Right atrium auricular region (tissue), 2 donors: ENCODE measurements at regions not wholly inside any gene's neighbourhood (a gene's known extent, or its start where the extent isn't known, plus 50 kb on each side); places are given as distances from the start of the nearest gene placed in this dataset.

Experiments
- DNase-seq: peaks from one replicate; pipeline ENCODE4 v3.0.0-alpha.2; 2019; ENCODE audit warnings: low spot score
- H3K27ac ChIP-seq, 2 donors: fragments of 200-600 bp; sonication (generic); 1 replicate in 1 of 2; 2 replicates in 1 of 2; pipeline ENCODE4 v1.5.1; 2016 to 2019
- H3K27me3 ChIP-seq, 2 donors: fragments of 200-600 bp; sonication (generic); one replicate each; pipeline versions ENCODE4 v1.5.1 to v1.6.0; 2017 to 2019
- H3K36me3 ChIP-seq: fragments of 200-600 bp; sonication (generic); one replicate; pipeline ENCODE4 v1.5.1; 2016
- H3K4me1 ChIP-seq, 2 donors: fragments of 200-600 bp; sonication (generic); one replicate each; pipeline versions ENCODE4 v1.5.1 to v1.6.0; 2017 to 2019
- H3K4me3 ChIP-seq, 2 donors: fragments of 200-600 bp; sonication (generic); 1 replicate in 1 of 2; 2 replicates in 1 of 2; pipeline ENCODE4 v1.5.1; 2017 to 2019; ENCODE audit warnings: mild to moderate bottlenecking in 1 of 2, moderate library complexity in 1 of 2
- H3K9me3 ChIP-seq, 2 donors: fragments of 200-600 bp; sonication (generic); one replicate each; pipeline ENCODE4 v1.5.1; 2019
- CTCF ChIP-seq, 2 donors: fragments of 200-600 bp; sonication (generic); IDR thresholded peaks; one replicate each; pipeline ENCODE4 v1.5.1; 2019; ENCODE audit warnings: antibody characterized with exemption in 2 of 2

GRCh38 chr15:38154255-38154654, 98.4 kb upstream of the SPRED1 start:
- DNase-seq, result no peak
- no peak overlapping the region for H3K27ac ChIP-seq
- no peak for TF ChIP-seq CTCF (IDR thresholded peaks at IDR 0.05)
- H3K9me3 ChIP-seq, result peaks cover 0 to 40% of the 10 kb centered on the region in 2 donors
- no peaks in the 10 kb centered on the region for H3K36me3 ChIP-seq
- H3K4me3 ChIP-seq, result no peak overlapping the region
- no peaks in the 10 kb centered on the region for H3K27me3 ChIP-seq
- H3K4me1 ChIP-seq, result no peaks in the 10 kb centered on the region

- DNase-seq, result no peak
- no peaks in the 10 kb centered on the region for H3K36me3 ChIP-seq
- no peak for TF ChIP-seq CTCF (IDR thresholded peaks at IDR 0.05)
- H3K4me1 ChIP-seq, result no peaks in the 10 kb centered on the region
- peaks cover 0 to 34% of the 10 kb centered on the region in 2 donors for H3K9me3 ChIP-seq
- no peak overlapping the region for H3K4me3 ChIP-seq
- H3K27me3 ChIP-seq, result no peaks in the 10 kb centered on the region
- H3K27ac ChIP-seq, result no peak overlapping the region
Measured at GRCh38 chr15:38154837-38155236, 97.8 kb upstream of the SPRED1 start.

- TF ChIP-seq CTCF (IDR thresholded peaks at IDR 0.05), result no peak
- Histone ChIP-seq H3K4me1 (no peaks in the 10 kb centered on the region), H3K4me3 (no peak overlapping the region), H3K27me3 (no peaks in the 10 kb centered on the region), H3K9me3 (no peaks in the 10 kb centered on the region), H3K27ac (no peak overlapping the region), H3K36me3 (no peaks in the 10 kb centered on the region)
- no peak for DNase-seq
Measured at GRCh38 chr15:38163658-38164057, 89.0 kb upstream of the SPRED1 start.

- H3K36me3 ChIP-seq, result no peaks in the 10 kb centered on the region
- H3K4me3 ChIP-seq, result no peak overlapping the region
- no peaks in the 10 kb centered on the region for H3K27me3 ChIP-seq
- DNase-seq, result no peak
- no peak overlapping the region for H3K27ac ChIP-seq
- no peaks in the 10 kb centered on the region for H3K4me1 ChIP-seq
- no peaks in the 10 kb centered on the region for H3K9me3 ChIP-seq
- TF ChIP-seq CTCF (IDR thresholded peaks at IDR 0.05), result no peak
Measured at GRCh38 chr15:38164061-38164460, 88.6 kb upstream of the SPRED1 start.

GRCh38 chr15:38164507-38164906, 88.1 kb upstream of the SPRED1 start:
- Histone ChIP-seq H3K36me3 (no peaks in the 10 kb centered on the region), H3K27me3 (no peaks in the 10 kb centered on the region), H3K9me3 (no peaks in the 10 kb centered on the region), H3K4me1 (no peaks in the 10 kb centered on the region), H3K4me3 (no peak overlapping the region), H3K27ac (no peak overlapping the region)
- TF ChIP-seq CTCF (IDR thresholded peaks at IDR 0.05), result no peak
- no peak for DNase-seq

GRCh38 chr15:38168467-38169070, 84.1 kb upstream of the SPRED1 start:
- TF ChIP-seq CTCF (IDR thresholded peaks at IDR 0.05), result no peak
- Histone ChIP-seq H3K4me1 (no peaks in the 10 kb centered on the region), H3K27ac (no peak overlapping the region), H3K36me3 (no peaks in the 10 kb centered on the region), H3K27me3 (no peaks in the 10 kb centered on the region), H3K9me3 (no peaks in the 10 kb centered on the region), H3K4me3 (no peak overlapping the region)
- DNase-seq, result no peak
